ENCODE measurements at regions not wholly inside any gene's neighbourhood (a gene's known extent, or its start where the extent isn't known, plus 50 kb on each side); places are given as distances from the start of the nearest gene placed in this dataset.

- DNase-seq: no peak
- no peaks in the 10 kb centered on the region for H3K27me3 ChIP-seq
- H3K4me3 ChIP-seq: no peak overlapping the region
- no peak for TF ChIP-seq POLR2A (IDR thresholded peaks at IDR 0.05)
- TF ChIP-seq, protein P1, sequence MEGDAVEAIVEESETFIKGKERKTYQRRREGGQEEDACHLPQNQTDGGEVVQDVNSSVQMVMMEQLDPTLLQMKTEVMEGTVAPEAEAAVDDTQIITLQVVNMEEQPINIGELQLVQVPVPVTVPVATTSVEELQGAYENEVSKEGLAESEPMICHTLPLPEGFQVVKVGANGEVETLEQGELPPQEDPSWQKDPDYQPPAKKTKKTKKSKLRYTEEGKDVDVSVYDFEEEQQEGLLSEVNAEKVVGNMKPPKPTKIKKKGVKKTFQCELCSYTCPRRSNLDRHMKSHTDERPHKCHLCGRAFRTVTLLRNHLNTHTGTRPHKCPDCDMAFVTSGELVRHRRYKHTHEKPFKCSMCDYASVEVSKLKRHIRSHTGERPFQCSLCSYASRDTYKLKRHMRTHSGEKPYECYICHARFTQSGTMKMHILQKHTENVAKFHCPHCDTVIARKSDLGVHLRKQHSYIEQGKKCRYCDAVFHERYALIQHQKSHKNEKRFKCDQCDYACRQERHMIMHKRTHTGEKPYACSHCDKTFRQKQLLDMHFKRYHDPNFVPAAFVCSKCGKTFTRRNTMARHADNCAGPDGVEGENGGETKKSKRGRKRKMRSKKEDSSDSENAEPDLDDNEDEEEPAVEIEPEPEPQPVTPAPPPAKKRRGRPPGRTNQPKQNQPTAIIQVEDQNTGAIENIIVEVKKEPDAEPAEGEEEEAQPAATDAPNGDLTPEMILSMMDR (IDR thresholded peaks at IDR 0.05): no peak
- H3K9me3 ChIP-seq: no peaks in the 10 kb centered on the region
- no peaks in the 10 kb centered on the region for H3K36me3 ChIP-seq
- H3K27ac ChIP-seq: peak overlapping the region; percentile 53 to 79 (median 78)
- intact Hi-C loops (cut with DNase I): loop anchor here (10.0 kb wide), 1 partner anchor 65 kb away; no protein-coding TSS in a partner anchor
- peaks cover 0 to 25% (median 22%) of the 10 kb centered on the region in 3 donors for H3K4me1 ChIP-seq
- WGBS, 2 donors: 17 to 20% methylated on average over 3 of the region's 3 CpGs
Observed at GRCh38 chr5:15009420-15009819, 137.8 kb upstream of the ANKH start.

- Histone ChIP-seq H3K9me3 (no peaks in the 10 kb centered on the region), H3K27me3 (no peaks in the 10 kb centered on the region), H3K4me1 (peaks cover 0 to 25% (median 22%) of the 10 kb centered on the region in 3 donors), H3K36me3 (no peaks in the 10 kb centered on the region), H3K27ac (peak overlapping the region; percentile 53 to 79 (median 78)), H3K4me3 (no peak overlapping the region)
- no peak for DNase-seq
- intact Hi-C loops (cut with DNase I): loop anchor here (10.0 kb wide), 1 partner anchor 64 kb away; no protein-coding TSS in a partner anchor
- 34 to 62% methylated on average over 5 of the region's 5 CpGs for WGBS, 2 donors
- TF ChIP-seq POLR2A (IDR thresholded peaks at IDR 0.05): no peak
- TF ChIP-seq, protein P1 (IDR thresholded peaks at IDR 0.05): no peak
Observed at GRCh38 chr5:15008921-15009320, 137.3 kb upstream of the ANKH start.

- no peak overlapping the region for H3K4me3 ChIP-seq
- TF ChIP-seq POLR2A (IDR thresholded peaks at IDR 0.05): no peak
- TF ChIP-seq, protein P1 (IDR thresholded peaks at IDR 0.05): peak in 1 of 6 experiments; percentile 4
- H3K36me3 ChIP-seq: no peaks in the 10 kb centered on the region
- H3K4me1 ChIP-seq: peaks cover 0 to 29% (median 22%) of the 10 kb centered on the region in 3 donors
- H3K27me3 ChIP-seq: no peaks in the 10 kb centered on the region
- DNase-seq: peak; percentile 16
- WGBS, 2 donors: 10 to 15% methylated on average over 7 to 8 of the region's 8 CpGs
- peak overlapping the region; percentile 53 to 79 (median 78) for H3K27ac ChIP-seq
- intact Hi-C loops (cut with DNase I): loop anchor here (10.0 kb wide), 1 partner anchor 64 kb away; no protein-coding TSS in a partner anchor
- H3K9me3 ChIP-seq: no peaks in the 10 kb centered on the region
Observed at GRCh38 chr5:15008476-15008875, 136.9 kb upstream of the ANKH start.

- H3K27me3 ChIP-seq: no peaks in the 10 kb centered on the region
- TF ChIP-seq, protein P1 (IDR thresholded peaks at IDR 0.05): no peak
- no peak for TF ChIP-seq POLR2A (IDR thresholded peaks at IDR 0.05)
- no peaks in the 10 kb centered on the region for H3K9me3 ChIP-seq
- DNase-seq: no peak
- no peaks in the 10 kb centered on the region for H3K36me3 ChIP-seq
- 23 to 44% methylated on average over 4 of the region's 4 CpGs for WGBS, 2 donors
- intact Hi-C loops (cut with DNase I): loop anchor here (10.0 kb wide), 1 partner anchor 63 kb away; no protein-coding TSS in a partner anchor
- peak overlapping the region in 2 of 4 donors; percentile 79 for H3K27ac ChIP-seq
- H3K4me3 ChIP-seq: no peak overlapping the region
- peaks cover 0 to 32% (median 25%) of the 10 kb centered on the region in 3 donors for H3K4me1 ChIP-seq
Observed at GRCh38 chr5:15007646-15008045, 136.1 kb upstream of the ANKH start.

DNA sequence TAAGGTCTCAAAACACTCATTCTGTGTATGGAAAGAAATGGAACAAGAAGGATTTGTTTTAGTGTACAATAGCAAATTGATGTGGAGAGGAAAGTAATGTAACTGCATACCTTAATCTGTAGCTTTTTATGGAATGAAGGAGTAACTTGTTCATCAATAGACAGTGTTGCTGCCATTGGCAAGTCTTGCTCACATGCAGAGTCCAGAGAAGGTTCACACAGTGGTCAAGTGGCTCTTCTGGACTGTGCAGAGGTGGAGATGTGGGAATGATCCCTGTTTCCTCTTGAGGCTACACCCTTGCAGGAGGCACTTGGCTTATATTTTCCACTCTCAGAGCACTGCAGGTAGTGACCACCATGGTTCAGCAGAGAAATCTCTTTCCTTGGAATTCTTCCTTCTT, 132.9 kb upstream of the ANKH start:
- intact Hi-C loops (cut with DNase I): loop anchor here (5.0 to 10.0 kb wide), 2 partner anchors 60 to 277 kb away; no protein-coding TSS in a partner anchor
- no peak for DNase-seq
- H3K36me3 ChIP-seq: no peaks in the 10 kb centered on the region
- TF ChIP-seq, protein P1 (IDR thresholded peaks at IDR 0.05): no peak
- no peak for TF ChIP-seq POLR2A (IDR thresholded peaks at IDR 0.05)
- H3K27ac ChIP-seq: no peak overlapping the region
- no peaks in the 10 kb centered on the region for H3K9me3 ChIP-seq
- H3K4me1 ChIP-seq: peaks cover 0 to 26% (median 21%) of the 10 kb centered on the region in 3 donors
- no peaks in the 10 kb centered on the region for H3K27me3 ChIP-seq
- H3K4me3 ChIP-seq: no peak overlapping the region

All from esophagus squamous epithelium (tissue), 5 donors.